Natural killer cell (primary cell): ENCODE measurements at regions not wholly inside any gene's neighbourhood (a gene's known extent, or its start where the extent isn't known, plus 50 kb on each side); places are given as distances from the start of the nearest gene placed in this dataset.

Experiments used
- ATAC-seq, 3 donors: fragments of 150-1000 bp in 2 of 3; fragments of 200-7000 bp in 1 of 3; cut with Tn5 transposase; 1 replicate in 1 of 3; 2 replicates in 2 of 3; pipeline ENCODE4 v1.10.0; 2021; ENCODE audit warnings: mild to moderate bottlenecking in 2 of 3, moderate library complexity in 2 of 3
- DNase-seq, 2 donors: peaks; one replicate each; pipeline versions ENCODE4 v3.0.0 to v3.0.0-alpha.2; 2013 to 2021; ENCODE audit warnings: mixed read lengths in 1 of 2
- H3K27ac ChIP-seq: one replicate; pipeline ENCODE4 v1.5.1; 2013; ENCODE audit warnings: mild to moderate bottlenecking, low read length
- H3K27me3 ChIP-seq: one replicate; pipeline ENCODE4 v1.6.1; 2013; ENCODE audit warnings: low read length; ENCODE audit not compliant: control insufficient read depth, insufficient read depth
- H3K36me3 ChIP-seq: one replicate; pipeline ENCODE4 v1.6.1; 2013; ENCODE audit warnings: low read length; ENCODE audit not compliant: control insufficient read depth, insufficient read depth
- H3K4me1 ChIP-seq: one replicate; pipeline ENCODE4 v1.6.1; 2013; ENCODE audit warnings: low read length; ENCODE audit not compliant: control insufficient read depth, insufficient read depth
- H3K4me3 ChIP-seq: one replicate; pipeline ENCODE4 v1.5.1; 2013; ENCODE audit warnings: low read length
- H3K9me3 ChIP-seq: one replicate; pipeline ENCODE4 v1.6.1; 2013; ENCODE audit warnings: low read length; ENCODE audit not compliant: control insufficient read depth, insufficient read depth
- H3K27ac Mint-ChIP-seq, 2 donors: one replicate each; pipeline ENCODE4 v1.8.0; 2022; ENCODE audit warnings: mild to moderate bottlenecking in 2 of 2, mixed read lengths in 2 of 2, moderate library complexity in 1 of 2
- H3K27me3 Mint-ChIP-seq, 2 donors: one replicate each; pipeline ENCODE4 v1.8.0; 2022; ENCODE audit warnings: low read depth in 2 of 2, mixed read lengths in 2 of 2
- H3K36me3 Mint-ChIP-seq: one replicate; pipeline ENCODE4 v1.8.0; 2022; ENCODE audit warnings: mixed read lengths
- H3K4me1 Mint-ChIP-seq, 2 donors: one replicate each; pipeline ENCODE4 v1.8.0; 2022; ENCODE audit warnings: mixed read lengths in 2 of 2
- H3K4me3 Mint-ChIP-seq: one replicate; pipeline ENCODE4 v1.8.0; 2022; ENCODE audit warnings: mild to moderate bottlenecking, moderate library complexity, mixed read lengths
- H3K9me3 Mint-ChIP-seq, 2 donors: one replicate each; pipeline ENCODE4 v1.8.0; 2022; ENCODE audit warnings: mixed read lengths in 2 of 2
- WGBS: methylation state at CpG from one replicate; pipeline ENCODE4 v1.1.7; 2013; ENCODE audit warnings: missing lambda C conversion rate; ENCODE audit not compliant: insufficient coverage; 5-methylcytosine and 5-hydroxymethylcytosine counted together
- intact Hi-C: fragments of 100-400 bp; cut with micrococcal nuclease; formaldehyde crosslinking; loops from one replicate; pipeline ENCODE4 v1.14.2; 2022
- TF ChIP-seq, protein P1 (sequence below): fragments of 200-600 bp; IDR thresholded peaks from one replicate; pipeline ENCODE4 v1.8.0; 2022; ENCODE audit warnings: antibody characterized with exemption

DNA sequence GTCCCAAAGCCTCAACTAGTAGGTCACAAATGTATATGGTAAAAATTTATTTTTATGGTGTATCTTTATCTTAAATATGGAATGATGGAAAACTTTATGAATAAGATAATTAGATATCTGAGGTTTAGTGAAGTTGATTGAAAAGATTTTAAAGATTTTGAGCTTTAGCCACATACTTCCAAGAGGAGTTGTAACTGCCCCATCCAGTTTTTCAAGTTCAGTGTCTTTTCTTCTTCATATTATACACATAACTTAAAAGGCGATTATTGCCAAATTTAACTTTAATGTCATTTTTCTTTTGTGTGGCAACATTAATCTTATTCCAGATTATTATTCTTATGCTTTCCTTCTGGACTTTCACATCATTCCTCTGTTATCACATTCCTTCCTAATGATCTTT lies 266.4 kb downstream of the TINAG start:
- Mint-ChIP-seq H3K27me3 (no peaks in the 10 kb centered on the region), H3K9me3 (peaks cover 5 to 7% of the 10 kb centered on the region in 2 donors), H3K4me3 (no peak overlapping the region), H3K27ac (no peak overlapping the region), H3K4me1 (no peaks in the 10 kb centered on the region), H3K36me3 (peaks cover 8% of the 10 kb centered on the region)
- WGBS = 100% methylated on average over 1 of the region's 1 CpG
- H3K4me3 ChIP-seq = no peak overlapping the region
- H3K36me3 ChIP-seq = no peaks in the 10 kb centered on the region
- ATAC-seq (no peak), DNase-seq (no peak)
- TF ChIP-seq, protein P1, sequence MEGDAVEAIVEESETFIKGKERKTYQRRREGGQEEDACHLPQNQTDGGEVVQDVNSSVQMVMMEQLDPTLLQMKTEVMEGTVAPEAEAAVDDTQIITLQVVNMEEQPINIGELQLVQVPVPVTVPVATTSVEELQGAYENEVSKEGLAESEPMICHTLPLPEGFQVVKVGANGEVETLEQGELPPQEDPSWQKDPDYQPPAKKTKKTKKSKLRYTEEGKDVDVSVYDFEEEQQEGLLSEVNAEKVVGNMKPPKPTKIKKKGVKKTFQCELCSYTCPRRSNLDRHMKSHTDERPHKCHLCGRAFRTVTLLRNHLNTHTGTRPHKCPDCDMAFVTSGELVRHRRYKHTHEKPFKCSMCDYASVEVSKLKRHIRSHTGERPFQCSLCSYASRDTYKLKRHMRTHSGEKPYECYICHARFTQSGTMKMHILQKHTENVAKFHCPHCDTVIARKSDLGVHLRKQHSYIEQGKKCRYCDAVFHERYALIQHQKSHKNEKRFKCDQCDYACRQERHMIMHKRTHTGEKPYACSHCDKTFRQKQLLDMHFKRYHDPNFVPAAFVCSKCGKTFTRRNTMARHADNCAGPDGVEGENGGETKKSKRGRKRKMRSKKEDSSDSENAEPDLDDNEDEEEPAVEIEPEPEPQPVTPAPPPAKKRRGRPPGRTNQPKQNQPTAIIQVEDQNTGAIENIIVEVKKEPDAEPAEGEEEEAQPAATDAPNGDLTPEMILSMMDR = no peak
- H3K4me1 ChIP-seq = no peaks in the 10 kb centered on the region
- intact Hi-C loops = no loop called here
- H3K27ac ChIP-seq = no peak overlapping the region
- no peaks in the 10 kb centered on the region for H3K27me3 ChIP-seq
- peaks cover 3% of the 10 kb centered on the region for H3K9me3 ChIP-seq

- no peaks in the 10 kb centered on the region for H3K4me1 ChIP-seq
- Mint-ChIP-seq H3K27me3 (no peaks in the 10 kb centered on the region), H3K36me3 (no peaks in the 10 kb centered on the region), H3K9me3 (peaks cover 5 to 6% of the 10 kb centered on the region in 2 donors), H3K4me3 (no peak overlapping the region), H3K4me1 (no peaks in the 10 kb centered on the region), H3K27ac (no peak overlapping the region)
- no peak overlapping the region for H3K4me3 ChIP-seq
- 57% methylated on average over 3 of the region's 3 CpGs for WGBS
- no peak for ATAC-seq
- H3K36me3 ChIP-seq = no peaks in the 10 kb centered on the region
- intact Hi-C loops = no loop called here
- no peak overlapping the region for H3K27ac ChIP-seq
- TF ChIP-seq, protein P1 = no peak
- H3K27me3 ChIP-seq = no peaks in the 10 kb centered on the region
- H3K9me3 ChIP-seq = peaks cover 5% of the 10 kb centered on the region
- no peak for DNase-seq
Measured at GRCh38 chr6:54578261-54578660, 268.3 kb upstream of the FAM83B start.

- TF ChIP-seq, protein P1 = no peak
- Mint-ChIP-seq H3K9me3 (peaks cover 5 to 9% of the 10 kb centered on the region in 2 donors), H3K4me3 (no peak overlapping the region)
Measured at GRCh38 chr6:54579011-54579410, 267.6 kb upstream of the FAM83B start.

GRCh38 chr6:54586251-54586650 lies 260.3 kb upstream of the FAM83B start:
- H3K9me3 Mint-ChIP-seq = peaks cover 10 to 18% of the 10 kb centered on the region in 2 donors
- DNase-seq (no peak), ATAC-seq (no peak)
- no peaks in the 10 kb centered on the region for H3K36me3 Mint-ChIP-seq
- no peaks in the 10 kb centered on the region for H3K27me3 ChIP-seq
- no peaks in the 10 kb centered on the region for H3K36me3 ChIP-seq
- H3K4me3 Mint-ChIP-seq = no peak overlapping the region
- intact Hi-C loops = no loop called here
- no peaks in the 10 kb centered on the region for H3K4me1 ChIP-seq
- H3K9me3 ChIP-seq = no peaks in the 10 kb centered on the region
- no peak overlapping the region for H3K4me3 ChIP-seq
- no peak overlapping the region for H3K27ac ChIP-seq
- TF ChIP-seq, protein P1 = no peak
- no peaks in the 10 kb centered on the region for H3K27me3 Mint-ChIP-seq
- no peak overlapping the region for H3K27ac Mint-ChIP-seq
- no peaks in the 10 kb centered on the region for H3K4me1 Mint-ChIP-seq

More at GRCh38 chr6:54579011-54579410, 267.6 kb upstream of the FAM83B start:
- Histone ChIP-seq H3K27me3 (no peaks in the 10 kb centered on the region), H3K4me3 (no peak overlapping the region), H3K9me3 (peaks cover 2% of the 10 kb centered on the region), H3K4me1 (no peaks in the 10 kb centered on the region), H3K36me3 (no peaks in the 10 kb centered on the region), H3K27ac (no peak overlapping the region)
- Mint-ChIP-seq H3K27me3 (no peaks in the 10 kb centered on the region), H3K27ac (no peak overlapping the region), H3K4me1 (no peaks in the 10 kb centered on the region), H3K36me3 (no peaks in the 10 kb centered on the region)
- DNase-seq (no peak), ATAC-seq (no peak)
- intact Hi-C loops = no loop called here
- 79% methylated on average over 2 of the region's 2 CpGs for whole genome bisulfite sequencing
